UCSD-AML1 (cell line): ENCODE measurements at regions not wholly inside any gene's neighbourhood (a gene's known extent, or its start where the extent isn't known, plus 50 kb on each side); places are given as distances from the start of the nearest gene placed in this dataset.
"Not testable (repeated sequence)": the region's sequence is repeated elsewhere in the genome, so short reads cannot be mapped to it uniquely, and the experiment has no call there.

Source experiments
- DNase-seq: peaks from one replicate; lab custom pipeline; 2025; ENCODE audit not compliant: unreplicated experiment; lab: John Stamatoyannopoulos, UW

- no peak for DNase-seq
Observed at GRCh38 chr12:88366101-88366500, 214.2 kb downstream of the KITLG start.

- DNase-seq, result no peak
Observed at GRCh38 chr12:88367231-88367630, 213.0 kb downstream of the KITLG start.

- not testable (repeated sequence) for DNase-seq
Observed at GRCh38 chr12:88368077-88368476, 212.2 kb downstream of the KITLG start.

- DNase-seq, result no peak
Observed at GRCh38 chr12:88371416-88372183, 208.7 kb downstream of the KITLG start.

GRCh38 chr12:88375306-88376305 lies 204.7 kb downstream of the KITLG start:
- peak; percentile 7 for DNase-seq

- DNase-seq, result no peak
Observed at GRCh38 chr12:88377973-88378372, 202.3 kb downstream of the KITLG start.

- no peak for DNase-seq
Observed at GRCh38 chr12:88381466-88381865, 198.8 kb downstream of the KITLG start.

GRCh38 chr12:88383405-88383804 lies 196.9 kb downstream of the KITLG start:
- no peak for DNase-seq

- DNase-seq, result no peak
Observed at GRCh38 chr12:88388566-88389540, 191.4 kb downstream of the KITLG start.

GRCh38 chr12:88390811-88391210 lies 189.5 kb downstream of the KITLG start:
- DNase-seq, result no peak

- no peak for DNase-seq
Observed at GRCh38 chr12:88391556-88391955, 188.7 kb downstream of the KITLG start.

GRCh38 chr12:88393017-88393767 lies 187.1 kb downstream of the KITLG start:
- peak; percentile 9 for DNase-seq

GRCh38 chr12:88398031-88398430 lies 182.2 kb downstream of the KITLG start:
- DNase-seq, result no peak

- no peak for DNase-seq
Observed at GRCh38 chr12:88399811-88400210, 180.5 kb downstream of the KITLG start.

- DNase-seq, result no peak
Observed at GRCh38 chr12:88400302-88400701, 180.0 kb downstream of the KITLG start.

- no peak for DNase-seq
Observed at GRCh38 chr12:88401155-88401554, 179.1 kb downstream of the KITLG start.

- no peak for DNase-seq
Observed at GRCh38 chr12:88406905-88407304, 173.4 kb downstream of the KITLG start.

- no peak for DNase-seq
Observed at GRCh38 chr12:88408823-88409222, 171.4 kb downstream of the KITLG start.

GRCh38 chr12:88409257-88409656 lies 171.0 kb downstream of the KITLG start:
- no peak for DNase-seq

GRCh38 chr12:88411689-88412088 lies 168.6 kb downstream of the KITLG start:
- no peak for DNase-seq
